Urothelium cell line (cell line): ENCODE measurements at regions not wholly inside any gene's neighbourhood (a gene's known extent, or its start where the extent isn't known, plus 50 kb on each side); places are given as distances from the start of the nearest gene placed in this dataset.

Source experiments
- DNase-seq: peaks from one replicate; pipeline ENCODE4 v3.0.0; 2011; ENCODE audit warnings: low spot score, mixed read lengths
- FAIRE-seq: peaks from 2 replicates; lab custom pipeline; 2011; peaks lifted over from hg19 to GRCh38; lab: Jason Lieb, UNC

DNA sequence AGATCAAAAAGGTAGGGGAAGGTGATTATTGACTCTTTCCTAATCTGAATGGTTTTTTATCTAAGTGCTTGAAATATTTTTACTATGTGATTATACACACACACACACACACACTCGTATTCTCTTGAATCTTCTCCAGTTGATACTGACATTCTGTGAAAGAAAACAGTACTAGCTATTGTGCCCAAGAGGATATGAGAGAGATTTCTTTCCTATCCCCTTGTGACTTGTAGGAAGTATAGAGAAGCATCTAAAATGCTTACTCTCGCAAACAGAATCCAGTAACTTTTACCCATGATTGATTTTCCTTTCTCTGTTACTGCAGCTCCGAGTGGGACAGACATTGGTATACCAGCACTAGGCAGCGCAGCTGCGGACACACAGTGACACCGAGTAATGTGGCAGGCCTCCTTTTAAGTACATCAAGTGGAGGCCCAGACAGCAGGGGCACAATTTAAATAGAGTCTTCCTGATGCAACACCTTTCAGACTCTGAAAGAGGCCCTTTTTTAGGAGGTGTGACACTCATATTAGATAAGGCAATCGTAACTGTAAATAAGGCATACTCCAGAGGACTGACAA lies 421.0 kb upstream of the CNTN4 start:
- FAIRE-seq (no peak), DNase-seq (no peak)

DNA sequence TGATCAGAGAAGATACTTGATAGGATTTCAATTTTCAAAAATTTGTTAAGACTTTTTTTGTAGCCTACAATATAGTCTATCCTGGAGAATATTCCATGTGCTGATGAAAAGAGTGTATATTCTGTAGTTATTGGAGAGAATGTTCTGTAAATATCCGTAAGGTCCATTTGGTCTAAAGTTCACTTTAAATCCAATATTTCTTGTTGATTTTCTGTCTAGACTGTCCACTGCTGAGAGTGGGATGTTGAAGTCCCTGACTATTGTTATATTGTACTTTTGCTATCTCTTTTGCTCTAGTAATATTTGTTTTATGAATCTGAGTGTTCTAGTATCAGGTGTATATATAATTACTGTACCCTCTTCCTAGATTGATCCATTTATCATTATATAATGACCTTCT lies 406.2 kb upstream of the CNTN4 start:
- FAIRE-seq (no peak), DNase-seq (no peak)

DNA sequence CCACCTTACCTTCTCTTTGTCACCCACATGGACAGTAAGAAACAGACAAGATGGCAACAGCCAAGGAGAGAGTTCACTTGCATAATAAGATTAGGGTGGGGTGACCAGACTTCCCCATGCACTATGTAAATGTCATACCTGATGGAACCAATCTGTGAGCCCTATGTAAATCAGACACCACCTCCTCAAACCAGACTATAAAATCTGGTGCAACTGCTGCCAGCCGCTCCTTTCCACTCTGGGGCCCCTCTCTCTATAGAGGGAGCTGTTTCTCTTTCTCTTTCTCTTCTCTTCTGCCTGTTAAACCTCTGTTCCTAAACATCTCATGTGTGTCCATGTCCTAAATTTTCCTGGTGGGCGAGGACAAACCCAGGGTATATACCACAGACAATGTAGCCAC lies 405.5 kb upstream of the CNTN4 start:
- DNase-seq: no peak
- no peak for FAIRE-seq

DNA sequence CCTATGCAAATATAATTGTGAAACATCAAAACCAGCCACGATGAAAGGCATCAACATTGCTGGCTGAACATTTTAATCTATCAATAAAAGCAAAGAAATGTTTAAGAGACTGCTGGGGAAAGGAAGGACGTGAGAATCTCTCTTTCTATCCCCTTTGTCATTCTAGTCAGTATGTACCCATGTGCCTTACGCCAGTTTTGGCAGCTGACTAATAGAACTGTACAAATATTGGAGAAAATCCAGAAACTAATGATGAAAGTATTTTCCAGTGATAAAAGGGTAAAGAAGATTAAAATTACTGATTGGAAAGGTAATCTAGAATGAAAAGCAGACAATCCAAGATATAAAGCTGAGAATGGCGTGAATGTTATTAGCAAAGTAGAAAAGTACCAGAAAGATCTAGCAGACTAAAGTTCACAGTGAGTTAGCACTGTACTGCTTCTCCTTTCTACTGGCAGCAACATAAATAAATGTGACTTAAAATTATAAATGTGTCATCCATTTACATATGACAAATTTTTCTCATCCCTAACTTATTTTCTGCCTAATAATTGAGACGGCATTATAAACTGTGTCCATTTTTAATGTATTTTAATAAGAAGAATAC lies 401.9 kb upstream of the CNTN4 start:
- DNase-seq: no peak

DNA sequence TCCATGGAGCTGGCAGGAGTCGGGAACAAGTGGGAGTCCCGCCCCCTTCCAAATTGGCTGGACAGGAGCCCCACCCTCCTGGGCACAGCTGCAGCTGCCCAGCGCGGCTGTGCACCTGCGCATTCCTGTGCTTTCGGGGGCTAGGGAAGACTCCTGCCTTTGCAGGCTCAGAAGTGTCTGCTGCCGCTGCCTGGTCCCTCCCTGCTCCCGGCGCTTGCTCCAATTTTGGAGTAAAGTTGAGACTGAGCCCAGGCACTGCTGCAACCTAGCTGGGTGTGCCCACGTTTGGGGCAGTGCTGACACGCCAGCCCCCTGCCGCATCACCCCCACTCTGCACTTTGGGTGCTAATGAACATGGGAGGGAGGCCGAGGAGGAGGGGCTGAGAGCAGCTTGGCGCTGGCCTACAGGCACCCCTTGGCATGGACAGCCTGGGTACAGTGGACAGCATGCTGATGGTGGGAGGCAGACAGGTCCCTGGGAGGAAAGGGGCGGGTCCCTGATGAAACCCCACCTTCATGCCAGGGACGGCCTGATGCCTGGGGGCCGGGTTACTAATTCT lies 399.2 kb upstream of the CNTN4 start:
- DNase-seq: no peak
- no peak for FAIRE-seq

More for the DNA sequence above, 401.9 kb upstream of the CNTN4 start:
- FAIRE-seq: no peak

DNA sequence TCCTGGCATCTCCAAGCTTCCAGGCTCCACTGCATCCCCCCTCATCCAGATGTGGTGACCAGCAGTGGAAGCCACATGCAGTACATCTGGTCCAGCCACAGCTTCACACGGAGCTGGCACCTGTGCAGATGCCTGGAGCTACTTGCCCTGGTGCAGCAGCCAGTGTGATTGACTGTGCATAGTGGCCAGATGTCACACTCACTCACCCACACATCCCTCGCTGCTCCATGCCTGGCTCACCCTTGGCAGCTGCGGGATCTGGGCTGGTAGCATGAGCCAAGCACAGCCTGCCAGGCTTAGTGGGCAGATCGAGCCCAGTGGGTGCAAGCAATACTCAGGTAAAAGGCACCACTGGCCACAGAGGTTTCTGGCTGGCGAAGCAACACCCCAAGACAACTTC lies 398.0 kb upstream of the CNTN4 start:
- no peak for FAIRE-seq
- no peak for DNase-seq

DNA sequence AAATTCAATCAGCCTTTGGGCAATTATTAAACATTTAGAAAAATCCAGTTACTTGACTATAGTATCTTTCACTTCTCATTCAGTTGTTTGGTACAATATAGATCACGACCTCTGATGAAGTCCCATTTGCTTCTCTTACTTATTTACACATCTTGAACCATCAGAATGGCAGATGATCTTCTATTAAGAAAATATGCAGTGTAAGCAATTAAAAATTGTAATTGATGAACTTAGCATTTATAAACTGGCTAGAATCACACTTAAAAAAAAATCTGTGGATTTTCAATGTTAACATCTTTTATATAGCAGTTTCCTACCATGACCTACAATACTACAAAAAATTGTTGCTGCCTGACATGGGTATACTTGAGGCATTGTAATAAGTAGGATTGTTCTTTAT lies 395.5 kb upstream of the CNTN4 start:
- FAIRE-seq (no peak), DNase-seq (no peak)

DNA sequence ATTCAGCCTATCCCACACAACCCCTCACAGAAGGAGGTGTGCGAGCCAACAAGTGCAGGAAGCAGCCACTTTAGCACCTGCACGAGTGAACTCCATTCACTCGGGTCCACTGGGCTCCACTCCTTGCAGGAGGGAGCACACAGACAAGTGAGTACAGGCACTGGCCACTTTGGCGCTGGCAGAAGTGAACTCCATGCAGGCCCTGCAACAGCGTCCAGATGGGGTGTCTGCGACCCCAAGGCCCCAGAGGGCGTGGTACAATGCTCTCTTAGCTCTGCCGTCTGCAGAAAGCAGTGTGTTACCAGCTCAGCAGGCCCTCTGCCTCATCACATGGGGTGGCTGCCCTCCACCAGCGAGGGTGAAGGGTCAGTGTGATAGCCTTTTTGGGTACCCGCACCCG lies 388.0 kb upstream of the CNTN4 start:
- FAIRE-seq: no peak
- no peak for DNase-seq

DNA sequence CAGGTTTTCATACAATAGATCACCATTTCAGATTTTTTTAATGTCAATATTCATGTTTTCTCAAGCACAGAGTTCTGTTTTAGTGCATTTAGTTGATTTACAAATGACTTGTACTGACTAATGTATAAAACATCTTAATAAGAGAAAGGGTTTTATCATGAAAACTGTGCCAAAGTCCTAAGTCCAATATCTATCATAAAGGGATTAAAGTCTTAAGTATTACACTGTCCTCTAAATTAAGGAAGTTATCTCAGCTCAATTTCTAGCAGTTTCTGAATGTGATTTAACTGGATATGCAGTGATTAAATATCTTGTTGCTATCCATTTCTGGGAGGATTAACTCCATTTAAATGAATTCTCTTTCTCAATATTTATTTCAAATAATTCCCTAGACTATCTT lies 381.1 kb upstream of the CNTN4 start:
- DNase-seq: no peak
- no peak for FAIRE-seq

DNA sequence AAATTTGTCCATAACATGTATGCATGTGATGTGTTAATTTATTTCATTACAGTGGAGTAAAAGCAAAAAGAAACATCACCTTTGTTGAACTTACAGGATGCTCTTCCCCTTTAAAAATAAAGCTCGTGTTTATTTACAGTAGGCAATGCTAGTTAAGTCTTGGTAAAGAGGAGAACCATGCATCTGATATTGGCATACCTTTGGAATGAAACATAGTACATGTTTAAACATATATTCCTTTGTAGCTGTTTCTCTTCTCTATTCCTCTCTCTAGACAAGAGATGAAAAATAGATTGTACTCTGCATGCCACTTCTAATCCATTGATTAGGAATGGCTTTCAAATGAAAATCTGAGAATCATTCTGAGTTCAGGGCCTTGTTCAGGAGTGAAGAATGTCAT lies 374.9 kb upstream of the CNTN4 start:
- DNase-seq (no peak), FAIRE-seq (no peak)

DNA sequence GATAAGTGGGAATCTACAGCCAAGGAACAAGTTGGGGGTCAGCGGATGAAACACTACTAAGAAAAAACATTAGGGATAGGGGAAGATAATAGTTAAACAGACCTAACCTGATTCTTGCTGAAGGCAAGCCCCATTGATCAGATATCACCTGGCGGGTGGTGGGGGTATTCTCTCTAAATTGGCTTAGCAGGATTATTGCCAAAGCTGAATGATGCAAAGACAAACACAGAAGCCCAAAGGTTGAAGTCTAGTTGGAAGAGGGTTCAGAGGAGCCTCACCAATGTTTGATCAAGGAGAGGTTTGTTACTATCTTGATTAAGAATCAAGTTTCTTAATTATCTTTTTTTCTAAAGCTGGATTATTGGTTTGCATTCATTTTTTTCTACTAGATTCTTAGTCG lies 371.9 kb upstream of the CNTN4 start:
- DNase-seq: no peak
- no peak for FAIRE-seq

DNA sequence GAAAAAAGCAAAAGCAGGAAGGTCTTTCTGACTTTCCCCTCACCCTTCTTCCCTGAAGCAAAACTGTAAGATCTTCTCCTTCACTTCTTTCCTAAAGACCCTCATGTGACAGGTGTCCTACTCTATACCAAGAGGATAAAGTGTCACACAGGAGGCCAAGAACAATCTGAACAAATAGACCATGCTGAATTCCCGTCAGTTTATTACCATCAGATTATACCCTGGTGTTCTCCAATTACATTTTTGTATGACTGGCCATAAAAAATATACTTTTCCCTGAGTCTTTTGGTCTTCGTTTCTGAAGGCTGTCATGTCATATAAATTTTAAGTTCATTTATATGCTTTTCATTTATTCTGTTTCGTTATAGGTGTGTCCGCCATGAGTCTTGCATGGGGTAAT lies 371.4 kb upstream of the CNTN4 start:
- DNase-seq: no peak
- no peak for FAIRE-seq

DNA sequence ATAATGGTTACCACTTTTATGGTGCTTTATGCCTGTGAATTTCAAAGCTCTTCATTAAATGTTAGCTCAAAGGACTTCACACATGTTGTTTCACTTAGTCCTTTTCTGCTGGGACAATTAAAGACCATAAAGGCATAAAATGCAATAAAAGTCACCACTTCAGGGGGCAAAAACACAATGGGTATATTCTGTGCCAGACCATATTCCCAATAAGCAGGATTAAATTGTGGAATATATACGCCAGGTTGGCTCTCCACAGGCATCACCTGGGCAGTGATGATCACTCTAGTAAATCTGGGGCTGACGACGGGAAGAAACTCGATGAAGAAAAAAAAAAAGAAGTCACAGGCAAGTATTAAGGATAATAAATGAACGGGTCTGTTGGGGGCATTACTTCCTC lies 370.2 kb upstream of the CNTN4 start:
- no peak for FAIRE-seq
- DNase-seq: no peak

DNA sequence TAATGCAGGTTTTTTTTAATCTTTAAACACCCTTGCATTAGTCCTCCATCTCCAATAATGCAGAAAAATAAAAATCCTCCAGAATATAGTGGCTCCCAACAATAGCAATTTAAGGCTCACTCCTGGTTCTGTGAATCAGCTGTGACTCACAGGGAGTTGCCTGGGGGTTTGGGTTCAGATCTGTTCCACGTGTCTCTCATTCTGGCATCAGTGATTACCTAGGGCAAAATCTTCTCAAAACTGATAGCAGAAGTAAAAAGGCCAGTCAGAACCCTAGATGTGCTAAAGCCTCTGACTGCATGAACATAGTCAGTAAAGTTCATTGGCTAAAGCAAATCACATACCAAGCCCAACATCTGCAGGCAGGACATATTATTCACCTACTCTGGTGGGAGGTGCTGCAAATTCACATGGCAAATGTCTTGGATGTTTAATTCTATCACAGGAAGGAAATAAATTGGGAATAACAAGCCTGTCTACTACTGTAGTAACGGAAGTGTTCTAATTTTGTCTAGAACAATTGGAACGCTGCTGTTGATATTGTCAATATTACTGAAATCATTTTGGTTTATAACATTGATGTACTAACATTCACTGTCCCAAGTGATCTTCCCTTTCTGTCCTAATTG lies 364.1 kb upstream of the CNTN4 start:
- DNase-seq (peak; percentile 21), FAIRE-seq (no peak)

DNA sequence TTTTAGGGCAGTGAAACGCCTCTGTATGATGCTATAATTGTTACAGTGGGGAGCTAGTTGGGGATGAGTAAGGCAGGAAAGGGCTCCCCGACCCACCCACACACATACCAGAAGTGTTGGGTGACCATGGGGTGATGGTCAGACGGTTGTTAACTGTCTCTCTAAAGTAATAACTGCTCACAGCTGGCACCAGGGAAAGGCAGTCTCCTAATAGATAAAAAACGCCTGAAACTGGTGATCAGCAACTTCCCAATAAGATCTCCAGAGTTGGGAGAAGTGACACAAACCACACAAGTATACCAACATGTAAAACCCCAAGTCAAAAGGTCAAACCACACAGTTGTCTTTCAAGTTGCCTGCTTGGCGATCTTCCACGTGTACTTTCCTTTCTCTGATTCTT lies 346.5 kb upstream of the CNTN4 start:
- FAIRE-seq: no peak
- DNase-seq: peak; percentile 21

DNA sequence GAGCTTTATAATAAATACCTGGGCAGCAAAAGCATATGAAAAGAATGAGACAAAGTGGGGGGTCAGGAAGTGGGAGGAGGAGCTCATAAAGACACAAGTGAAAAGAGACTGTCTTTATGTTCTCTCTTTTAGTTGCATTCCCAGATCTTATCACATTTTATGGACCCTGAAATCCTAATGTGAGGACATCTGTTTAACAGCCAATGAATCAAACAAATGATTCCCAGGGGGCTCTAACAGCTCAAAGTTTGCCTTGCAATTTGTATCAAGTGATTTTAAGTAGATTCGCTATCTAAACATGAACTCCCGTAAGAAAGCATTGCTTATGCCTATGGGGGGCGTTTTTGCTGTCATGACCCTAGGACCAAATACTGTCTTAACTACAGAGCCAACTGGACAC lies 332.3 kb upstream of the CNTN4 start:
- FAIRE-seq (no peak), DNase-seq (no peak)

DNA sequence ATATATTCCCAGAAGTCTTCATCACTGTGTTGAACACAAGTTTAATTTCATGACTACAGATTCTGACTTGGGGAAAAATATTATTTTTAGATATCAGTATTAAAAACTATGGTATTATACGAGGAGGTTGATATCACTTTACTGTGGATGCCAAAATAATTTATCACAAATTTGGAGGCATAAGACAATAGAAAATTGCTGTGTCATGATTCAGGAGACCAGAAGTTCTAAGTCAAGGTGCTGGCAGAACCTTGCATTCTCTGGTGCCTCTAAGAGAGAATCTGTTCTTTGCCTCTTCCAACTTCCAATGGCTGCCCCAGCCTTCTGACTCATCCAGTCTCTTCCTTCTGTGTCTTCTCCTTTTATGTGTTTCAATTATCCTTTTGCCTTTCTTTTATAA lies 325.0 kb upstream of the CNTN4 start:
- FAIRE-seq (no peak), DNase-seq (no peak)

DNA sequence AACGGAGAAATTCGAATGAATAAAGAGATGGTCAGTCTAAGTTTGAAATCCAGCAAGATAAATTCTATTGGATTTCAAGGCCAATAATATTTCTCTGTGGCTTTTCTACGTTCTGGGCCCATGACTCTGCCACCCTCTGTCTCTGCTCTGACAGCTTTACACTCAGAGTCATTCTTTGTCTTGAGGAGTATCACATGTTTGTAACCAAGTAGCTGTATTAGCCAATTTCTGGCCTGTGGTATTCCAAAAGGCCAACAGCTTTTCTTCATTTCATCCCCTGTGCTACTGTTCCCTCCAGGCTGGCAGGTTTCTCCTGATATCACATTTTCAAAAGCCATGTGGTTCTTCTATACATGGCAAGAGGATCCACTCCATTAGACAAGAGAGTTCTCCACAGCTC lies 324.1 kb upstream of the CNTN4 start:
- no peak for FAIRE-seq
- DNase-seq: no peak

DNA sequence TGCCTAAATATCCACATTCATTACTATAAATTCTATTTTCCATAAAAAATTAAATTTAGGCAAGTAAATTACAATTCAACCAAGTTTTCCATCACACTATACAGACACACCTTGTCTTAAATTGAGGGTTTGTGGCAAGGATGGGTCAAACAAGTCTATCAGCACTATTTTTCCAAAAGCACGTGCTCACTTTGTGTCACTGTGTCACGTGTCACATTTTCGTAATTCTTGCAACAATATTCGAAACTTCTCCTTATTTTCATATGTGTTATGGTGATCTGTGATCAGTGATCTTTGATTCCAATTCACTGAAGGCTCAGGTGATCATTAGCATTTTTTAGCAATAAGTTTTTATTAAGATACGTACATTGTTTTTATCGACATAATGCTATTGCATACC lies 323.3 kb upstream of the CNTN4 start:
- FAIRE-seq: no peak
- DNase-seq: no peak

DNA sequence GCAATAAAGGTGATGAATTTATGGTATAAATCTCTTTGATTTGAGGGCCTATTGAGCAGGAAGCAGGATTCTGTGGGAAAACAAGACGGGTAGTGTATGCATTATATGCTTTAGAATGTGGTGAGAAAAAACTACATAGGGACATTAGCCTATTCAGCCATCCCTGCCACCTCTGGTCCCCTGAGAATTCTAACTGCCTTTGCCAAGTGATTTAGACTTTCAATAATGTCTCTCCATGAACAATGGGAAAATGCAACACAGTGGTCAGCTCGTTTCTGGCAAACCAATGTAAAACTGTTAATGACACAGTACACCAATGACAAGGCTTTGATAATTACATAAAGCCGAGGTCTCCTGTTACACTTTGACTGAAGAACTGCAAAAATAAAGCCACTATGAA lies 314.7 kb upstream of the CNTN4 start:
- no peak for DNase-seq
- FAIRE-seq: no peak

DNA sequence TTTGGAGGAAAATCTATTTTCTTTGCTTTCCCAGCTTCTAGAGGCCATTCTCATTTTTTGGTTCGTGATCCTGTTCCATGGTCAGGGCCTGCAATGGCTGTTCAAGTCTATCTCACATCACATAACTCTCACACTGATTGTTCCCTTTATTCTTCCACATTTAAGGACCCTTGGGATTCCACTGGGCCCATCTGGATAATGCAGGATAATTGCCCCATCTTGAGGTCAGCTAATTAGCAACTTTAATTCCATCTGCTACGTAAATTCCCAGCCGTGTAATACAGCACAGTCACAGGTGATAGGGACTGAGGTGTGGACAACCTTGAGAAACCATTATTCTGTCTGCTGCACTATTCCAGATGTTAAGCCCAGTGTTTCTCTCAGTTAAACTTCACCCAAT lies 311.6 kb upstream of the CNTN4 start:
- no peak for FAIRE-seq
- no peak for DNase-seq

DNA sequence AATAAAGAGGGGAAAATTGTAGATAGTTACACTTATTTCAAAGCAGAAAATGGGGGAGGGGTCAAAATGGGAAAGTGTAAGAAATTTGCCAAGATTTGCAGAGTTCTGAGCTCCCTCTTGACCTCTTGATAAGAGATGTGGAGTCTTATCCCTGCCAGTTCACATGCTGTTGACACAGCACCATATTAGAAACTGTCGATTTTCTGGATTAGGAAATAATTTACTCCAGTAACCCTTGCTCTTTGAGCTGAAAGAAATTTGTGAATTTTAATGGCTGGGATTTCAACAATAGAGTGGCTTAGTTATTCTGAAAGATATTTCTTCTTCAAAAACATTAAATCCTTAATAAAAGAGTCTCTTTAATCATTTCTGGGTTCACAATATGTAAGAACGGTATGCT lies 306.2 kb upstream of the CNTN4 start:
- DNase-seq: no peak
- no peak for FAIRE-seq
